SK-MEL-5 (cell line): ENCODE measurements at regions not wholly inside any gene's neighbourhood (a gene's known extent, or its start where the extent isn't known, plus 50 kb on each side); places are given as distances from the start of the nearest gene placed in this dataset.

Experiments
- DNase-seq: peaks from one replicate; pipeline ENCODE4 v3.0.0-alpha.2; 2016; ENCODE audit warnings: low read depth, low spot score
- in situ Hi-C: cut with HindIII; loops from 2 replicates; pipeline ENCODE4 v1.10.0; 2016; ENCODE audit warnings: low sequenced_read_pairs, high pct_unique_total_duplicates, low pct_unique_long_range_greater_than_20kb

DNA sequence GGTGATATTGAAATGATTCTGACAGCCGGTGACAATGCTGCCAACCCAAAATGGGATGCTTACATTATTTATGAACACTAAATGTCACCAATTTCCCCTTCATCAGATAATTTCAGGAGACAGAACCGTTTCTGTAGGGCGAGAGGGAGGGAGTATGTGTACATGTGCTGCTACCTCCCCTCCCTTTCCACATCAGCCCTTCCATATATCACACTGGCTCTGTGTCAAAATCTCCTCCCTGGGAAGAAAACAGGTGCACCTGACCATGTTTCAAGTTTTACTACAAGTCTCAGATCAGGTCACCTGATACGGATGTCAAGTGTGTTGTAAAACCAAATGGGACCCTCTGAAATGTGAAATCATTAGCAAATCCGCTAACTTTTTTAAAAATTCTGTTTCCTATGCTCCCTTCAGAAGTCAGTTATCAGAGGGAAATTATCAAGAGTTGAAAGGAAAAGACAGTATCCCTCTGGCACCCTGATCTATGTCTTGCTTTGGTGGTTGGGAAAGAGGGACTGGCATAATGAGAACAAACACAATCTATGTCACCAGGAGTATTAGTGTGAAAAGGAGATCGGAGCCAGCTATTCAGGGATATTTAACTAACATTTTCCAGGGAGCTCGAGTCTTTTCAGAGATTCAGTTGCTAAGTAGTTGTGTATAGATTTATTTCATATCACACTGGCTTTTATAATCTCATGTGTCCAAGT is 1002.3 kb upstream of the CDH8 start:
- in situ Hi-C loops = no loop called here
- DNase-seq = no peak

DNA sequence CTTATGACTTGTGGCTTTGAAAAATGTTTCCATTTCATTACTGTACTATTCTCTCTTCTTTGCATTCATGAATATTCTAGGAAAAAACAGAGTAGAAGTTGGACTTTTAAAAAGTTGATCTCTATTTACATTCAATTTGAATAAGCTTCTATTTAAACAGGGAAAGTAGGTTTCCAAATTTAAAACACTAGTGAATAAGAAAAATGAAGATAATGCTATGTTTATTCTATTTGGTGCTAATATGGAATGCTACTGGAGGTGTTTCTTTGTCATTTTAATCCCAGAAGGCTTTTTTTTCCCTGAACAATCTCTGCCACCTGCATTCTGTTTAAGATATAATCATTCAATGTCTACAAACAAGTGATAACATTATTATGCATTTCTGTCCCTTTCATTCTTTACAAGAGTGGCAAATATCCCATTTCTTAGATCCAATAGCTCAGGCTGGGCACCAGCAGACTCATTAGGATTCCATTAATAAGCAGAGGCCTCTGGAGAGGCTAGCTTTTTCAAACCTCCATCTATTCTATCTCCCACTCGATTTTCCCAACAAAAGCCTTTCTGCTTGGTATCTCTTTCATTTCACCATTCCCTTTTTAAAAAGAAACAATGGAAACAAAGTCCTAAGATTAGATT is 1001.6 kb upstream of the CDH8 start:
- DNase-seq = no peak
- in situ Hi-C loops = no loop called here

DNA sequence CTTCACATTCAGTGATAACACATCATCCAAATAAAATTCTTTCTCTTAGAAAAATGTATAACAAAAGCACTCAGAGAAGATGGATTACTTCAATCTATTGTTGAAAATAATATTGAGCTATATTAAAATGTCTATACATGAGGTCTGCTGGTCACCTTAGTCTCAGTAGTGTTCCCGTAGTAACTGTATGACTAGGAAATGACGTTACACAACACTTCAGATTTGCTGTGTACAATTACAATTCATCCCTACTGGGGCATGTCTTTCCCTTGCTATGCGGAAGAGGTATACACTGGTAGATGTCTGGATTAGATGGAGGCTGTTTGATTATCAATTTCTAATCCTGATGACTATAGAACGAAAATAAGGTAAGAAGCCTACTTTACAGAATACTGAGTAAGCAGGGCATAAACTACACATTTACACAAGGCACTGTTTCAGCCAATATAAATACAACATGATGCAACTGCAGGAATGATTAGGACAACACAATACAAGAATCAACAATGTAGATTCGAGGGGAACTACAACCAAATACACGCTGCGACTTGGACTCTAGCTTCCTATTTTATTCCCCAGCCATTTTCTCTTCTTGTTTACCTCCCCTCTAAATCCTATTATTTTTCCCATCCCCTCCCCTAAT is 982.5 kb upstream of the CDH8 start:
- DNase-seq = no peak
- in situ Hi-C loops = no loop called here

DNA sequence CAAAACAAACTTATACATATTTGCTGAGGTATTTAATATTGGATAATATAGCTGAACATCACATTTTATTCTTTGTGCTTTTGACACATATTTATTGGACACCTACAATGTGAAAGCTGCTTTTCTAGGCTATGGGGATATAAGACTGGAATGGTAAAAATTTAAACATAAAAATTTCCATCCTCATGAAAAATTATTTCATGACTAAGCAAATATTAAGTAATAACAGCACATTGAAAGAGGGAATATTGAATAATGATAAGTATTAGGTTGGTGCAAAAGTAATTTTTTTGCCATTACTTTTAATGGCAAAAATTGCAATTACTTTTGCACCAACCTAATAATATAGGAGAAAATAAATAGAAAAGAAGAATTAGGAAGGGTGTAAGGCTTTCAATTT is 972.5 kb upstream of the CDH8 start:
- in situ Hi-C loops = no loop called here
- no peak for DNase-seq

DNA sequence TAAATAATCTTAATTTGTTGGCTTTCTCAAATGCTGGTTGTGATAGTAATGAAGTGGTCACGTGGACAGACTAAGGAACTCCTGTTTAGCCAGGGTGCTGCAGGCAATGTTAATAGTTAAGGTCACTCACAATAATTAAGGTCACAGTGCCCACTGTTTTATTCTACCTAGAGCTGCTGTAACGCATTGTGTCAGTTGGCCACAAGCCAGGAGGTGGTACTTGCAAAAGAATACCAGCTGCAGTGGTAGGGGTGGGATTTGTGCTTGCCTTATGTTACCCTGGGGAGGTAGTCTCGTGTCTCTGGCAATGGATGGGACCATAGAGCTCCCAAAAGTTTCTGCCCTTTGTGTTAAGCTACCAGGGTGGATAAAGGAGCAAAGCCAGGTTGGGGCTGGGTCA is 969.1 kb upstream of the CDH8 start:
- in situ Hi-C loops = no loop called here
- DNase-seq = no peak

DNA sequence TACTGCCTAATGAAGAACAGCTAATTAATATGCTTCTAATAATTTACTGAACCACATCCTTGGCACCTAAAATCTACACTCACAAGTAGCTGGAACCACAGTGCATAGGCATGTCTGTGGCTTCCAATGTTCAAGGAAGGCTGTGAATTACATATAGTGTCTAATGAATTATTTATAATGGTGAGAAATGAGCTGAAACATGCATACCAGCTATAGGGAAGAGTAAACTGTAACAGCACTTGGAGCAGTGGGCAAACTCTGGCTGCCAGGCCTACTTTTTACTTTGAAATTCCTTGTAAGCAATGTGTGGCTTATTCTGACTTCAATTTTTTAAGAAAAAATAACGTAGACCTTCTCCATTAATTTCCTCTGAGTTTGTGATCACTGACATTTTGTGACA is 953.2 kb upstream of the CDH8 start:
- in situ Hi-C loops = no loop called here
- no peak for DNase-seq

DNA sequence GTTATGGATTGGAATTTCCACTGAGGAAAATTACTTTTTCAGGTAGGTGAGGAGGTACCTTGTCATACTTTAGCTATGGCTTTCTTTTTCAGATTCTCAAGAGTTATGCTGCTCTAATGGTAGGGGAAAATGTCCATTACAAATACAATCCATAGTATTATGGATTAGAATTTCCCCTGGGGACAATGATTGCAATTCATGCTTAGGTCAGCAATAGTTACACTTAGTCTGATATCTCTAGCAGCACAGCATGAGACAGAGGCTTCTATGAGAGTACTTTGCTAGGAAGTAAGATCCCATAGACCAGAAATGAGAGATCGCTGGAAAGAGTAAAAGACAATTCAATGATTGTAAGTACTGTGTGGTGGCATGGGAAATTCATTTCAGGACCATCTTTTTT is 949.5 kb upstream of the CDH8 start:
- no peak for DNase-seq
- in situ Hi-C loops = no loop called here

DNA sequence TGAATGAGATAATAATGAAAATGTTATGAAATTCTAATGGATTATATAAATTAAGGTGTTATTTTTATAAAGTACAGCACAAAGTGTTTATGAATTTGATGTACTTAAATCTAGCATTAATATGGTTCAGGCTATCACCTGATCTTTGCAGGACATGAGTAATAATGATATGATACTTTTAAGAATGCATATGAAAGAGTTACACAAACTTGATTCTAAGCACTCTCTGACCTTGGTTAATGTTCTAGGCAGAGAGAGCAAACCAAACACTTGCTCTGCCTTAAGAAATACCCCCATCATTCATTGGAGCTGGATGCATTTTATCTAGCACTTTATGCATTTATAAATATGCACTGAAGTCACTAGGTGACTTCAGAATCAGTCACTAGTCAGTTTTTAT is 942.2 kb upstream of the CDH8 start:
- in situ Hi-C loops = no loop called here
- DNase-seq = no peak

DNA sequence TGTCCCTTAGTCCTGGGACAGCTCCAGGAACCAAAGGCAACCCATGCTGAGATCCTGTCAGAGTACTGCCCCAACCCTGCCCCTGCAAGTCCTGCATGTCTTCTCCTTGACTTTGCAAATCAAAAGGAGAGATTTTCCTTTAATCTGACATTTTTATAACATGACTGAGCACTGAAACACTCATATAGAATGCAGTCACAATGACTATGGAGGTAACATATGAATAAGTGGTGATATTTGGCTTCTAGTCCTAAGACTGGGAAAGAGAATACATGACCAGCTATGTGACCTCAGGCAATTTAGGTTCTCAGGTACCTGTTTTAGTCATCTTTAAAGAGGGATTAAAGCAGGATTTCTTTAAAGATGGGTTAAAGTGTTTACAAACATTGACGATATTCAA is 941.6 kb upstream of the CDH8 start:
- in situ Hi-C loops = no loop called here
- no peak for DNase-seq

DNA sequence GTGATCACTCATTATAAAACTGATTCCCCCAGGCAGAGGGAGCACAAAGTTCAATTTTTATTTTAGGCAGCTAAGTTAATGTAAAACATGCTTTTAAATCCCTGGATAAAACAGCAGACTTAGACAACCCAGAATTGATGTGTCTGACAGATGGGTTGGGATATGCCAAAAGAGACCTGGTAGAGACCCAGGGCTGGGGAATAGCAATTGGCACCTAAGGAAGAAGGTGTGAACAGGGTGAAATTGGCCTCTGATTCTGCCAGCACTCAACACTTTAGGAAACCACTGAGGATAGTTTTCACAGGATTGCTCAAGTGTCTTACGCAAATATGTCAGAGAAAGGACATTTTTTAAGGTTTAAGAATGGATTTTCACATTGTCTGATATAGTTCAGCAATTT is 938.2 kb upstream of the CDH8 start:
- no peak for DNase-seq
- in situ Hi-C loops = no loop called here

DNA sequence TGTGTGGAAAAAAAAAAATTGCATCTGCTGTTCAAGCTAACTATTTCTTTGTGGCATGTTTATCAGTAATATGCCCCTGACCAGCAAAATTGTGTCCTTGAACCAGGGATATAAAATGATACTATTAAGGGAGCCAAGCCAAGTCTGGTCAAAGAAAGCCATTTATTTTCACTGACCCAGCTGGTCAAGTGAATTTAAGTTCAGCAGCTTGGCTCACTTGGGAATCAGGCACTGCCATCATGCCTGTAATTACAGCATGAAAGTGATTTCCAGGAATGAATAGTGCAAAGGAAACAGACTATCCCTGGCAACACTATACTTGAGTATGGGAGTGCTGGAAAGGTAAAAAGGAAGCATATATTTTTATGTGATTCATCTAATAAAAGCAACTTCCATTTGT is 934.6 kb upstream of the CDH8 start:
- in situ Hi-C loops = no loop called here
- no peak for DNase-seq

DNA sequence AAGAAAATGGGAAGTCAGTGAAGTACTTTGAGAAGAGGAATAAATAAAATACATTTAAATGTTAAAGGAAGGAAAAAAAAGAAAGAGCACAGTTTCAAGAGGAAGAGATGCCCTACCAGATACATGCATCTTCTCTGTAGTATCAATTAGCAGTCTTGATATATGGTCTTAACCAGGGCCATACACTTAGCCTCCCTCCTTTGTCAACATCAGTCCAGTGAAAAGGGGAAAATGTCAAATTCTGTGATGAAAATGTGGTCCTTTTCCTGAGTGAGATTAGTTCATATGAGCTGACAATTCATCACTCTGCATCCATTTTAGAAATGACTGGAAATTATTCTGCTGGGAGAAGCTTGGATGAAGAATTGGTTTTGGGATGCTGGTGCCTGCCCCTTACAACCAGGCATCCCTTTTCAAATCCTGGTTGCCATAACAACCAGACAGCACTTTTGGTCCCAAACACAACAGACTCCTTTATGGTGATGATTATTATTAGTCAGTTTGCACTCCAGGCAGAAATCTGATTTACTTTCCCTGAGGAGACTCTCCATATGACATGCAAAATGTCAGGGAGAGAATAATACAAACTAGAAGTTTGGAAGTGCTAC is 933.6 kb upstream of the CDH8 start:
- in situ Hi-C loops = no loop called here
- DNase-seq = no peak

DNA sequence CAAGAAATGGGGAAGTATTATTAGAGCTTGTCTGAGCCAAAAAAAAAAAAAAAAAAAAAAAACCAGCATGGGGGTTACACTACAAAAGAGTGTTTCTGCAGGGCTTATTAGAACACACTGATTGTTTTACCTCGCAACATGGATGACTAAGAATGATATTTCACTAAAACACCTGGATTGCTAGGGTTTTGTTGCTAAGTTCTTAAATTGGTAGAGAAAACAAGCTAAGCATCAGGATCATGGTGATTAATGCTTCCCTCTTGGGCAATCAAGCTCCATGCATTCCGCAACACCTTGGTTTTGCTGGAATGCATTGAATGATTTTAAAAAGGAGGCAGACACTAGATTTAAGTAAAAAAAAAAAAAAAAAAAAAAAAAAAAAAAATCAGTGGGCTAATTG is 931.4 kb upstream of the CDH8 start:
- in situ Hi-C loops = no loop called here
- DNase-seq = no peak

DNA sequence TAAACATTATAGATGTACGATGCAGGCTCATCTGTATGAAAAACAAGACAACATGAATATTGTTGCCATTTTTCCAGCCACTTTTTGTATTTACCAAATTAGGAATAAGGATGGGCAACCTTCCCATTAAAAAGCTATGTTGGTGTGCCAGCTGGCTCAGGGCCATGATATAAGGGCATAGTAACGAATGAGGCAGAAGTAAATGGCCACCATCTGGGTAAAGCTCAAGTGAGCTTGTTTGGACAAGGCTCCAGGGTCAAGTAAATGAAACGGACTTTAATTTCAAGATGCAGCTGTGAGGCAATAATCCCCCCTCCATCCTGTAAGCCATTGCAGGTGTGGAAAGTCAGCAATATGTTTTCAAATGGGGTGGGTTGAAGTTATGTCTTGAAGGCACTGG is 930.9 kb upstream of the CDH8 start:
- no peak for DNase-seq
- in situ Hi-C loops = no loop called here

DNA sequence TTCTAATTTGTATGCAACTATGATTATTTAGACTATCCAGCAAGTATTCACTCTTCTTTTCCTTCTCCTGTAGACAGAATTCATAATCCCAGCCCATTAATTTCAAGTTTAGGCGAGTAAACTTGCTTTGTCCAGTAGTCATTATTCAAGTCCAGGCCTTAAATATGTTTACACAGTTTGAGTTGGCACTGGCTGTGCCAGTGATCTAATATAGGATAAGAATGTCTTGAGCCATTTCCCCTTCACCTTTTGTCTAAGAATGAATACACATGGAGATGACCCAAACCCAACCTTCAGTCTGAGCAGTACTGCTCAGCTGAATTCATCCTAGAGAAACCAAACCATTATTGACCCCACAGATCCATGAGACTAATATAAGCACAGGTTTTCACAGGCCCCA is 930.4 kb upstream of the CDH8 start:
- DNase-seq = no peak

DNA sequence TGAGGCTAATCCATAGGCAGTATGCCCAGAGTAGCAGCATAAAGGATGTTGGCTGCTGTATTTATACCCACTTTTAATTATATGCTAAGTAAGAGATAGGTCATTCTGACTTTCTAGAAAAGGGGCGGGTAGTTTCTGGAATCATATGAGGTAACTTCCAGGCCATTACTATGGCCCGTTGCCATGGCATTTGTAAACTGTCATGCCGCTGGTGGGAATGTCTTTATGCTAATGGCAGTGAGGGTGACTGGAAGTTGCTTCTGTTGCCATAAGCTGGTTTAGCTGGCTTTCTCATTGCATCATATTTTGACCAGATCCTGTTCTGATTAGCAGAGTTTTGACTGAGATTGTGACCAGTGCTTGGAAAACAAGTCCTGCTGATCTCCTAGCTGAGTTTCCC is 929.6 kb upstream of the CDH8 start:
- in situ Hi-C loops = no loop called here
- no peak for DNase-seq

More for the DNA sequence above, 930.4 kb upstream of the CDH8 start:
- in situ Hi-C loops = no loop called here

DNA sequence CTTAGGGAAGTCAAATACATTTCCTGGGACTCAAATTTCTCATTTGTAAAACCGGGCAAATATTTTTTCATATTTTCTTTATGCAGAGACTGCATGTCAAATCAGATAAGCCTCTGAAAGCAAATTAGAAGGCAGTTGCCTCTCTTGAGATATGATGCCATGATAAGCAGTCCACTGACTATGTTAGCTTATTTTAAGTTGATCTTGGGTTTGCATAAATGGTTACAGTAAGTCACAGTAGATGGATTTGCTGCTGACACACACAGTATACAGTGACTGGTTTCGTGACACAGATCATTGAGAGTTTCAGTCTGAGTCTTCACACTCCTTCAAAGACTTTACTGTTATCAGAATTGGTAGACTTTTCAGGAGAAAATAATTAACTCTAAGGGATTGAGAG is 927.6 kb upstream of the CDH8 start:
- no peak for DNase-seq
- in situ Hi-C loops = no loop called here

DNA sequence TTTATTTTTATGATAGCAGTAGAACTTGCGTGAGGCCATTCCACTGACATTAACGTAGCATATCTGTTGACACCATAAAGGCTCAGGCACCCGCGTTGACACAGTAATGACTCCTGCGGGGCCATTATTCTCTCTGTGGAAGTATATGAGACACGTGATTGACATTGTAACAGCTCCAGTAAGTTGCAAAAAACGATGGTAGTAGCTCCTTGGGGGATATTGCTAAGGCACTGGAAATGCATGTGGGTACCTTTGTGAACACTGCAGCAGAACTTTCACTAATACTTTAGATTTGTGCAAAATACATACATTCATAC is 918.8 kb upstream of the CDH8 start:
- DNase-seq = no peak
- in situ Hi-C loops = no loop called here
